Cardiac muscle cell (in vitro differentiated cells and primary cell): ENCODE measurements at regions not wholly inside any gene's neighbourhood (a gene's known extent, or its start where the extent isn't known, plus 50 kb on each side); places are given as distances from the start of the nearest gene placed in this dataset.
A peak's percentile ranks its signal among the peaks of the same experiment; 100 is the strongest.

ENCODE experiments used
- DNase-seq, 2 donors: peaks; one replicate each; pipeline versions ENCODE4 v3.0.0 to v3.0.0-alpha.2; 2010 to 2017; ENCODE audit warnings: low read depth in 1 of 2, low spot score in 1 of 2
- H3K27ac ChIP-seq: fragments of 200-600 bp; sonication (generic); 2 replicates; pipeline ENCODE4 v1.5.1; 2016
- H3K27me3 ChIP-seq: fragments of 200-600 bp; sonication (generic); 2 replicates; pipeline ENCODE4 v1.6.0; 2016; ENCODE audit warnings: control low read depth
- H3K36me3 ChIP-seq: fragments of 200-600 bp; sonication (generic); 2 replicates; pipeline ENCODE4 v1.5.1; 2016; ENCODE audit warnings: control low read depth
- H3K4me1 ChIP-seq: fragments of 200-600 bp; sonication (generic); 2 replicates; pipeline ENCODE4 v1.8.1; 2017; ENCODE audit warnings: low read depth, mild to moderate bottlenecking, mixed run types
- H3K4me3 ChIP-seq: fragments of 200-600 bp; sonication (generic); 2 replicates; pipeline ENCODE4 v1.5.1; 2016; ENCODE audit warnings: mild to moderate bottlenecking
- H3K9me3 ChIP-seq: fragments of 200-600 bp; sonication (generic); 2 replicates; pipeline ENCODE4 v1.5.1; 2017; ENCODE audit warnings: low read depth, mild to moderate bottlenecking, control low read depth
- TF ChIP-seq, protein P1 (sequence below): IDR thresholded peaks from 2 replicates; pipeline ENCODE4 v1.5.1; 2012; ENCODE audit warnings: low read depth, mild to moderate bottlenecking, low read length

DNA sequence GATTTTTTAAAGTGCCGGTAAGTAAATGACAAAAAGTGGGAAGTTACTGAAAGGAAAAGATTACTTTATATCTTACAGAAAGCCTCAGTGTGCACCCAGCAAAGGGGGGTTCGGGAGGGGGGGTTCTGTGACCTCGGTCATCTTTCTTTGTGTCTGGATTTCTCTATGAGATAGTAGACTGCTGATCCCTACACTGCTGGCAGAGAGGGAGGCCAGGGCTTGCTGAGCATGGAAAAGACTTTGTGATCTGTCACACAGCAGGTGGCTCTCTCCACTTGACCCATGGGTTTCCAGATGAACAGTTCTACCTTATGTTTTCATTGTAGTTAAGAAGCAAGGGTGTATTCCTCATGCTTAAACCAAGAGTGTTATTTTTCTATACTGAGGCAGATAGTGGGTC lies 475.6 kb downstream of the PCDH10 start:
- H3K9me3 ChIP-seq = no peaks in the 10 kb centered on the region
- no peaks in the 10 kb centered on the region for H3K27me3 ChIP-seq
- TF ChIP-seq, protein P1, sequence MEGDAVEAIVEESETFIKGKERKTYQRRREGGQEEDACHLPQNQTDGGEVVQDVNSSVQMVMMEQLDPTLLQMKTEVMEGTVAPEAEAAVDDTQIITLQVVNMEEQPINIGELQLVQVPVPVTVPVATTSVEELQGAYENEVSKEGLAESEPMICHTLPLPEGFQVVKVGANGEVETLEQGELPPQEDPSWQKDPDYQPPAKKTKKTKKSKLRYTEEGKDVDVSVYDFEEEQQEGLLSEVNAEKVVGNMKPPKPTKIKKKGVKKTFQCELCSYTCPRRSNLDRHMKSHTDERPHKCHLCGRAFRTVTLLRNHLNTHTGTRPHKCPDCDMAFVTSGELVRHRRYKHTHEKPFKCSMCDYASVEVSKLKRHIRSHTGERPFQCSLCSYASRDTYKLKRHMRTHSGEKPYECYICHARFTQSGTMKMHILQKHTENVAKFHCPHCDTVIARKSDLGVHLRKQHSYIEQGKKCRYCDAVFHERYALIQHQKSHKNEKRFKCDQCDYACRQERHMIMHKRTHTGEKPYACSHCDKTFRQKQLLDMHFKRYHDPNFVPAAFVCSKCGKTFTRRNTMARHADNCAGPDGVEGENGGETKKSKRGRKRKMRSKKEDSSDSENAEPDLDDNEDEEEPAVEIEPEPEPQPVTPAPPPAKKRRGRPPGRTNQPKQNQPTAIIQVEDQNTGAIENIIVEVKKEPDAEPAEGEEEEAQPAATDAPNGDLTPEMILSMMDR = no peak
- H3K4me1 ChIP-seq = no peaks in the 10 kb centered on the region
- no peak overlapping the region for H3K4me3 ChIP-seq
- peak in 1 of 2 donors; percentile 51 for DNase-seq
- H3K27ac ChIP-seq = no peak overlapping the region
- H3K36me3 ChIP-seq = no peaks in the 10 kb centered on the region

DNA sequence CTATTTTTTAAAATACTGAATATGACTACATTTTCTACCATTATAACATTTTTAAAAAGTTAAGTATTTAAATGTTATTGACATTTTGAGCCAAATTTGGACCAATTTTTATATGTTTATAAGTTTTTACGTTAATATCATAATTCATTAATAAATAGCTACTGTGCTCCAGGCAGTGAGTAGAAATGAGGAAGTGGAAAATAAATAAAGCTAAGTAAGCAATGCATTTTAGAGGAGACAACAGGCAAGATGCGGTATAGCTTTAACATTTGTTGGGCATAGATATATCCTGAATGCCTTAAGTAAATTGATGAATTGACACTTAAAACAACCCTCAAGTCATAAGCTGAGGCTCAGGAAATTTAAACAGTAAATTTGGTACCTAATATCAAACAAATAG lies 474.8 kb downstream of the PCDH10 start:
- DNase-seq = no peak
- TF ChIP-seq, protein P1 = no peak
- Histone ChIP-seq H3K4me3 (no peak overlapping the region), H3K4me1 (no peaks in the 10 kb centered on the region), H3K27me3 (no peaks in the 10 kb centered on the region), H3K36me3 (no peaks in the 10 kb centered on the region), H3K27ac (no peak overlapping the region), H3K9me3 (no peaks in the 10 kb centered on the region)

DNA sequence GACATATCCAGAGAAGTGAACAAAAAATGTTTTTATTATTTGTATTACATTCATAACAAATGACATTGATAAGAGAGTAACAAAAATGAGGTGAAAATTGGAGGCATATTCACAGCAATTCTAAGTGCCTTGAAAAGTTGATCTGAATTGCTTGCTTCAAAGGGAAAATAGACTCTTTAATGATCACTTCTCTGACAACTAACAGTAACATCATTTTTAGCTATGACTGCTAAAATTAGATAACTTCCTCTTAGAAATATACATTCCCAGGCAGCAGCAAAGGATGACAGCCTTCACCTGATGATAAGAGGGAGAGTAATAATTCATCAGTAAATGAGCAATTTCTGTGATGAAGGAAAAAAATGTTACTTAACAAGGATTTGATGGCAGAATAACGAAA lies 472.5 kb downstream of the PCDH10 start:
- no peaks in the 10 kb centered on the region for H3K4me1 ChIP-seq
- H3K36me3 ChIP-seq = no peaks in the 10 kb centered on the region
- TF ChIP-seq, protein P1 = no peak

DNA sequence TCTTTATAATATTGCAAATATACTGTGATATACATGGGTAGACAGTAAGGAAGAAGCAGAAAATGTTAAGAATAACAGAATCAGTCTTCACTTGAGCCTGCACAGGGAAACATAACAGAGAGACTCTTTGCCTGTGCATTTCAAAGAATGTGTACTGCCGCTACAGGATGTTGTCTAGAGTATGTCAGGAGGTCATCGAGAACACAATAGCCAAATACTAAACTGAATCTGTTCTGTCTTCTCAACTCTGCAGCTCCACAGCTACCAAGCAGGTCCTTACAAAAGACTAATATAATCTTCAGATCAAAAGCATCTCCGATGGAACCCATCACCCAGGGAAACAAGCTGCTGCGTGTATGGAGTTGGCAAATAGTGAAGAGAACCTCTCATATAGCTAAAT lies 471.5 kb downstream of the PCDH10 start:
- no peak overlapping the region for H3K27ac ChIP-seq
- DNase-seq = no peak
- no peak overlapping the region for H3K4me3 ChIP-seq
- H3K4me1 ChIP-seq = no peaks in the 10 kb centered on the region
- no peaks in the 10 kb centered on the region for H3K27me3 ChIP-seq
- no peaks in the 10 kb centered on the region for H3K9me3 ChIP-seq
- TF ChIP-seq, protein P1 = no peak
- no peaks in the 10 kb centered on the region for H3K36me3 ChIP-seq

More for the DNA sequence above, 472.5 kb downstream of the PCDH10 start:
- Histone ChIP-seq H3K4me3 (no peak overlapping the region), H3K27ac (no peak overlapping the region), H3K27me3 (no peaks in the 10 kb centered on the region), H3K9me3 (no peaks in the 10 kb centered on the region)
- DNase-seq = no peak

DNA sequence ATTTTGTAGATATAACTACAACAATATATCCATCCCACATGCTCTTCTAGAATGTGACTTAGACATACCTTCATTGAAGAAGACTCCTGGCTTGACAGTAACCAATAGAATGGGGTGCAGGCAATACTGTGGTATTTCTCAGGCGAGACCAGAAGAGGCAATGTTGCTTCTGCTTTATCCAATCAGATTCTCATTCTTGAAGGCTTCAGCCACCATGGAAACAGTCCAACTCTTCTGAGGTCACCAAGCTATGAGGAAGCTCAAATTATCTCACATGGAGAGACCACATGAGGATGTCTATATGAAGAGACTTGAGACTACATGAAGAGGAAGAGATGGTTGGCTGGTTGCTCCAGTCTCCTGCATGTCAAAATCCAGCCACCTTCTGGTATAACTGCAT lies 469.9 kb downstream of the PCDH10 start:
- Histone ChIP-seq H3K9me3 (no peaks in the 10 kb centered on the region), H3K27ac (no peak overlapping the region), H3K4me3 (no peak overlapping the region), H3K27me3 (no peaks in the 10 kb centered on the region), H3K36me3 (no peaks in the 10 kb centered on the region), H3K4me1 (no peaks in the 10 kb centered on the region)
- TF ChIP-seq, protein P1 = no peak
- peak in 1 of 2 donors; percentile 29 for DNase-seq

- DNase-seq = no peak
- no peak overlapping the region for H3K27ac ChIP-seq
- no peaks in the 10 kb centered on the region for H3K9me3 ChIP-seq
- H3K4me1 ChIP-seq = no peaks in the 10 kb centered on the region
- TF ChIP-seq, protein P1 = no peak
- H3K27me3 ChIP-seq = no peaks in the 10 kb centered on the region
- H3K36me3 ChIP-seq = no peaks in the 10 kb centered on the region
- no peak overlapping the region for H3K4me3 ChIP-seq
Observed at GRCh38 chr4:133600008-133600407, 450.9 kb downstream of the PCDH10 start.
